Esophagus muscularis mucosa (tissue), 4 donors: ENCODE measurements at regions not wholly inside any gene's neighbourhood (a gene's known extent, or its start where the extent isn't known, plus 50 kb on each side); places are given as distances from the start of the nearest gene placed in this dataset.

Experiments used
- DNase-seq: peaks from one replicate; pipeline ENCODE4 v3.0.0-alpha.2; 2017; ENCODE audit errors: extremely low spot score
- H3K27ac ChIP-seq, 4 donors: fragments of 200-600 bp; sonication (generic); replicated peaks in 1 of 4; 1 replicate in 3 of 4; 2 replicates in 1 of 4; pipeline ENCODE4 v1.5.1; 2016 to 2019; ENCODE audit warnings: mild to moderate bottlenecking in 1 of 4
- H3K27me3 ChIP-seq, 4 donors: fragments of 200-600 bp; sonication (generic); one replicate each; pipeline versions ENCODE4 v1.5.1 to v1.6.0; 2016 to 2019
- H3K36me3 ChIP-seq, 4 donors: fragments of 200-600 bp; sonication (generic); one replicate each; pipeline ENCODE4 v1.5.1; 2016 to 2019
- H3K4me1 ChIP-seq, 4 donors: fragments of 200-600 bp; sonication (generic); one replicate each; pipeline ENCODE4 v1.5.1; 2016 to 2019
- H3K4me3 ChIP-seq, 4 donors: fragments of 200-600 bp; sonication (generic); 1 replicate in 2 of 4; 2 replicates in 2 of 4; pipeline ENCODE4 v1.5.1; 2016 to 2019; ENCODE audit warnings: mild to moderate bottlenecking in 4 of 4, moderate library complexity in 1 of 4
- H3K9me3 ChIP-seq, 4 donors: fragments of 200-600 bp; sonication (generic); 1 replicate in 3 of 4; 2 replicates in 1 of 4; pipeline ENCODE4 v1.5.1; 2016 to 2019
- EP300 ChIP-seq: sonication (generic); formaldehyde crosslinking; IDR thresholded peaks from one replicate; pipeline ENCODE4 v1.6.1; 2017; ENCODE audit warnings: antibody characterized with exemption
- POLR2A ChIP-seq: fragments of 450-650 bp; IDR thresholded peaks from one replicate; pipeline ENCODE4 v1.6.1; 2017; ENCODE audit warnings: antibody characterized with exemption, moderate library complexity, mild to moderate bottlenecking, low read depth
- POLR2AphosphoS5 ChIP-seq, 2 donors: sonication (generic); formaldehyde crosslinking; IDR thresholded peaks; one replicate each; pipeline ENCODE4 v1.6.1; 2017; ENCODE audit warnings: antibody characterized with exemption in 2 of 2
- WGBS: methylation state at CpG from one replicate; pipeline ENCODE4 v1.1.5; 2018; 5-methylcytosine and 5-hydroxymethylcytosine counted together
- intact Hi-C: fragments of 100-400 bp; cut with DNase I; formaldehyde crosslinking; loops from one replicate; pipeline ENCODE4 v1.15.1; 2023
- TF ChIP-seq, protein P1 (sequence below), 3 experiments: fragments of 200-600 bp in 2 of 3; fragments of 450-650 bp in 1 of 3; sonication (generic) in 2 of 3; IDR thresholded peaks; one replicate each; pipeline ENCODE4 v1.5.1; 2017 to 2019; ENCODE audit warnings: antibody characterized with exemption in 3 of 3, mild to moderate bottlenecking in 2 of 3, moderate library complexity in 1 of 3

DNA sequence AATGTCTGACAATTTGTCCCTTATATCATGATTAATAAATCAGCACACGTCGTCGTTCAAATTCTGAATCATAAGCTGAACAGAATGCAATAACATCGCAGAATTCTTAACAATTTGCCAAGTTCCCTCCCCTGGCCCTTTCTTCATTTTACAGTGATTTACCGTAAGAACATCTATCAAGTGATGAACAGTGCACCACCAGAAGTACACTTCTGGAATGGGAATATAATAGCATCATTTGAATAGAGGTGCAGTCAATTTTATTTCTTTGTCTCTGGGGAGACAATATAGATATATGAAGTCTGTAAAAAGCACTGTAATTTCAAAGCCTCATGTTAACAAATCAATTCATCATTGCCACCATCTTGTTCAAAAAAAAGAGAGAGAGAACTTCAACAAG lies 145.1 kb upstream of the SMLR1 start:
- H3K4me1 ChIP-seq = peaks cover 0 to 4% (median 0%) of the 10 kb centered on the region in 4 donors
- H3K36me3 ChIP-seq = no peaks in the 10 kb centered on the region
- peaks cover 0 to 11% (median 0%) of the 10 kb centered on the region in 4 donors for H3K9me3 ChIP-seq
- DNase-seq = no peak
- H3K4me3 ChIP-seq = no peak overlapping the region
- intact Hi-C loops = no loop called here
- 91% methylated on average over 5 of the region's 5 CpGs for WGBS
- H3K27me3 ChIP-seq = no peaks in the 10 kb centered on the region
- H3K27ac ChIP-seq = no peak overlapping the region
- TF ChIP-seq, protein P1, sequence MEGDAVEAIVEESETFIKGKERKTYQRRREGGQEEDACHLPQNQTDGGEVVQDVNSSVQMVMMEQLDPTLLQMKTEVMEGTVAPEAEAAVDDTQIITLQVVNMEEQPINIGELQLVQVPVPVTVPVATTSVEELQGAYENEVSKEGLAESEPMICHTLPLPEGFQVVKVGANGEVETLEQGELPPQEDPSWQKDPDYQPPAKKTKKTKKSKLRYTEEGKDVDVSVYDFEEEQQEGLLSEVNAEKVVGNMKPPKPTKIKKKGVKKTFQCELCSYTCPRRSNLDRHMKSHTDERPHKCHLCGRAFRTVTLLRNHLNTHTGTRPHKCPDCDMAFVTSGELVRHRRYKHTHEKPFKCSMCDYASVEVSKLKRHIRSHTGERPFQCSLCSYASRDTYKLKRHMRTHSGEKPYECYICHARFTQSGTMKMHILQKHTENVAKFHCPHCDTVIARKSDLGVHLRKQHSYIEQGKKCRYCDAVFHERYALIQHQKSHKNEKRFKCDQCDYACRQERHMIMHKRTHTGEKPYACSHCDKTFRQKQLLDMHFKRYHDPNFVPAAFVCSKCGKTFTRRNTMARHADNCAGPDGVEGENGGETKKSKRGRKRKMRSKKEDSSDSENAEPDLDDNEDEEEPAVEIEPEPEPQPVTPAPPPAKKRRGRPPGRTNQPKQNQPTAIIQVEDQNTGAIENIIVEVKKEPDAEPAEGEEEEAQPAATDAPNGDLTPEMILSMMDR (IDR thresholded peaks at IDR 0.05) = no peak
- TF ChIP-seq POLR2AphosphoS5 (IDR thresholded peaks at IDR 0.05) (no peak), EP300 (no peak), POLR2A (no peak)

DNA sequence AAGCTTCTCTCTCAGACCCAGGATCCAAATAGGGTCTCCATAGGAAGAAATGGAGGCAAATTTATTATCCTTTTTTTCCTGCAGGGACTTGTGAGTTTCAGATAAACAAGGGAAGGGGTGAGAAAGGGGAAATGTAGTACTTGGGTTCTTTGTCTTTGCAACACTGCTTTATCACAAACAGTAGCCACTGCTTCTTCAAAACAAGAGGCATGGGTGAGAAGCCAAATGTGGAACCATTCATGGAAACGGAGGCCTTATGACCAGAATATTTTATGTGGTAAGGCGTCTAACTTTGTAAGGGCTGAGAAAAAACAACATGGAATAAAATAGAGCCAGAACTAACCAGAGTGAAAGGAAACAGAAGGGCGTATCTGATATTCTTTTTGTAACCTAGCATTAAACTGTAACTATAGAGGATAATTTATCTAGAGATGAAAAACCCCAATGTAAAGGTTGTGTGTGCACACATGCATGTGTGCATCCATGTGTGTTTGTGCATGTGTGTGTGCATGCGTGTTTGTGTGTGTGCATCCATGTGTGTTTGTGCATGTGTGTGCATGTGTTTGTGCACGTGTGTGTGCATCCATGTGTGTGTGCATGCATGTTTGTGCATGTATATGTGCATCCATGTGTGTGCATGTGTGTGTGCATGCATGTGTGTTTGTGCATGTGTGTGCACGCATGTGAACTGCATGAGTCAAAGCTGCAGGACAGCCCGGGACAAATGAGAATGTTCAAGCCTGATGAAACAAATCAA lies 143.3 kb upstream of the SMLR1 start:
- WGBS = 79% methylated on average over 7 of the region's 7 CpGs
- Histone ChIP-seq H3K9me3 (no peaks in the 10 kb centered on the region), H3K4me3 (no peak overlapping the region), H3K27me3 (no peaks in the 10 kb centered on the region), H3K27ac (no peak overlapping the region), H3K36me3 (no peaks in the 10 kb centered on the region), H3K4me1 (peaks cover 0 to 4% (median 0%) of the 10 kb centered on the region in 4 donors)
- intact Hi-C loops = no loop called here
- TF ChIP-seq, protein P1 (IDR thresholded peaks at IDR 0.05) = no peak
- TF ChIP-seq POLR2AphosphoS5 (IDR thresholded peaks at IDR 0.05) = no peak
- no peak for TF ChIP-seq POLR2A
- TF ChIP-seq EP300 = no peak
- no peak for DNase-seq

DNA sequence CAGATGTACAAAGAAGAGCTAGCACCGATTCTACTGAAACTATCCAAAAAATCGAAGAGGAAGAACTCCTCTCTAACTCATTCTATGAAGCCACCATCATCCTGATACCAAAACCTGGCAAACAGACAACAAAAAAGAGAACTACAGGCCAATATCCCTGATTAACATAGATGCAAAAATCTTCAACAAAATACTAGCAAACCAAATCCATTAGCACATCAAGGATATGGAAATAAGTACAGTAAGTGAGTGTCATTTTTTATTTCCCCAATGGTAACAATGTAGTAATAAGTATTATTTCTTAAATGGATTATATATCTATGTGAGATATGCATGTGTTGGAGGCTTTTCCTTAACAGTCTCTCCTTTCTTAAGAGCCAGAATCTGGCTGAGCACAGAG lies 134.5 kb upstream of the SMLR1 start:
- Histone ChIP-seq H3K9me3 (no peaks in the 10 kb centered on the region), H3K4me3 (no peak overlapping the region), H3K4me1 (no peaks in the 10 kb centered on the region), H3K27me3 (no peaks in the 10 kb centered on the region), H3K27ac (no peak overlapping the region), H3K36me3 (no peaks in the 10 kb centered on the region)
- DNase-seq = no peak
- intact Hi-C loops = no loop called here
- TF ChIP-seq EP300 = no peak
- no peak for TF ChIP-seq POLR2A
- TF ChIP-seq, protein P1 (IDR thresholded peaks at IDR 0.05) = no peak
- TF ChIP-seq POLR2AphosphoS5 (IDR thresholded peaks at IDR 0.05) = no peak
- WGBS = 83% methylated on average over 2 of the region's 2 CpGs

DNA sequence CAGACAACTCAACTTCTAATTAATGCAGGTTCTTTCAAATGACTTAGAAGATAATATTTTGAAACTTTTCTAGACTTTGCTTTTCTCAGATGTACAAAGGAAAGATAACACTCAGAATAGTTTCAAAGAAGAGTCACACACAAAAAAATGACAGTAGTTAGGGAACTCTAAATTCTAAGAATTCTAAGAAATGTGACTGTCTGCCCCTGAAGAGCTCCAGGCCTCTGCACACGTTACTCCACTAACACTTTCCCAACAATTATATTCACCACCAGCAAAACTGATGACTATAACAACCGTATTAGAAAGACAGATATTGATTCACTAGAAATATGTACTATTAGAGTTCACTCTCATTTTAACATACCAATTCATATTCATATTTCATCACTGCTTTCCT lies 133.3 kb upstream of the SMLR1 start:
- DNase-seq = no peak
- TF ChIP-seq, protein P1 (IDR thresholded peaks at IDR 0.05) = no peak
- TF ChIP-seq POLR2AphosphoS5 (IDR thresholded peaks at IDR 0.05) (no peak), POLR2A (no peak), EP300 (no peak)
- Histone ChIP-seq H3K36me3 (no peaks in the 10 kb centered on the region), H3K4me1 (no peaks in the 10 kb centered on the region), H3K9me3 (no peaks in the 10 kb centered on the region), H3K27me3 (no peaks in the 10 kb centered on the region), H3K27ac (no peak overlapping the region), H3K4me3 (no peak overlapping the region)
- intact Hi-C loops = no loop called here
- 70% methylated on average over 2 of the region's 2 CpGs for WGBS

DNA sequence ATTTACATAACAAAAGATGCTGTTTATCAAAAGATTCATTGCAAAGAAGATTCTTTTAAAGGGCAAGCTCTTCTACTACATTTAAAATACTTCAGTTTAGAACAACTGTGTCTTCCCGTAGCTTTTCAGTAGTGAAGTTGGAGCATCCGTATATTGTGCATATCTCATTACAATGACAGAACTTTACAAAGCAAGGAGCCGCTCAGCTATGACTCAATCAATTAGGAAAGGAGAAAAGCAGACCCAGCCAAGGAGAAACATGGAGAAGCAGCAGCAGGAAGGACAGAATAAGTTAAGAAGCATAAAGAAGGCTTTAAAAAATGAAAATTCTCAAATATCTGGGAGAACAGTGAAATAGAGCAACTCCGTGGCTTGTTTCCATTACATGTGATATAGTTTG lies 132.6 kb upstream of the SMLR1 start:
- intact Hi-C loops = no loop called here
- no peak overlapping the region for H3K4me3 ChIP-seq
- no peaks in the 10 kb centered on the region for H3K27me3 ChIP-seq
- no peaks in the 10 kb centered on the region for H3K9me3 ChIP-seq
- no peaks in the 10 kb centered on the region for H3K4me1 ChIP-seq
- 71% methylated on average over 4 of the region's 4 CpGs for WGBS
- TF ChIP-seq POLR2AphosphoS5 (IDR thresholded peaks at IDR 0.05) (no peak), POLR2A (no peak), EP300 (no peak)
- TF ChIP-seq, protein P1 (IDR thresholded peaks at IDR 0.05) = no peak
- DNase-seq = no peak
- no peak overlapping the region for H3K27ac ChIP-seq
- H3K36me3 ChIP-seq = no peaks in the 10 kb centered on the region
